RPMI7951 (cell line): ENCODE measurements at regions not wholly inside any gene's neighbourhood (a gene's known extent, or its start where the extent isn't known, plus 50 kb on each side); places are given as distances from the start of the nearest gene placed in this dataset.
"Not testable (repeated sequence)": the region's sequence is repeated elsewhere in the genome, so short reads cannot be mapped to it uniquely, and the experiment has no call there.

ENCODE experiments used
- DNase-seq: peaks from one replicate; pipeline ENCODE4 v3.0.0-alpha.2; 2012; ENCODE audit warnings: low read depth

DNA sequence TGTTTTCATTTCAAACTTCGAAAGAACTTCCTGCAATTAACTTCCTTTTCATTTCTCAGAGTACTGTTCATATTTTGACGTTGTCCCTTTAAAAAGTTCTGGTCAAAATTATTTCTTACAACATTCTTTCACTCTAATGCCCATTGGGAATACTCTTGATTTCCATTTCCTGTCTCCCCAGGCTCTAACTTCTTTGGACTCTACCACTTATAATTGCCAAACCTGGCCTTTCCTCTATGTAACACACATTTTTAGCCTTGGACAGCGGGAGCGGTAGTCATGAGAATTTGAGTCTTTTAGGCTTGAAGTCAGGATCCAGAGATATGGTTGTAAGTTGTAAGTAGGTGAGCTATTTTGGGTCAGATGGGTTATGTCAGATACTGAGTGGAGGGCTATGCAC lies 163.5 kb upstream of the SPRY2 start:
- no peak for DNase-seq

DNA sequence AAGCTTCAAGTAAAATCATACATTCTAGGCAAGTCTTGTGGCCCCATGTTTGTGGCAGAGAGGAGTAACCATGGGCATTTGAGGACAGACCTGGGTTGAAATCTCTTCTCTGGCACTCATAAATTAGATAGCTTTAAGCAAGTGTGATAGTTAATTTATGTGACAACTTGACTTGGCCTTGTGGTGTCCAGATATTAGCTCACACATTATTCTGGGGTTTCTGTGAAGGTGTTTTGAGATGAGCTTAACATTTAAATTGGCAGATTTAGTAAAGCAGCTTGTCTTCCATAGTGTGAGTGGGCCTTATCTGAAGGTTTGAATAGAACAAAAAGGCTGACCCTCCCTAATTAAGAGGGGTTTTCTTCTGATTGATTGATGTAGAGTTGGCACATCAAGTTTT lies 161.4 kb upstream of the SPRY2 start:
- DNase-seq, result no peak

DNA sequence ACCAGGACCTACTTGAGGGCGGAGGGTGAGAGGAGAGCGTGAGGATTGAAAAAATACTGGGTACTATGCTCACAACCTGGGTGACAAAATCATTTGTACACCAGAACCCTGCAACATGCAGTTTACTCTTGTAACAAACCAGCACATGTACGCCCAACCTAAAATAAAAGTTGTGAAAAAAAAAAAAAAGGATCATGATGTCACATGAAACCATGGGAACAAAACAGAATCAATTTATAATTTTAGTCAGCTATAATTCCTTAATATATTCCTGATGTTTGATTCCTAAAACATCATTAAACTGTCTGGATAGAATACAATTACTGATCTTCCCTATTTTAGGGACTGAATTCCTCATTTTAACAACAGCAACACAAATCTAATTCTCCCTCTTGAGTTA lies 160.6 kb upstream of the SPRY2 start:
- no peak for DNase-seq

DNA sequence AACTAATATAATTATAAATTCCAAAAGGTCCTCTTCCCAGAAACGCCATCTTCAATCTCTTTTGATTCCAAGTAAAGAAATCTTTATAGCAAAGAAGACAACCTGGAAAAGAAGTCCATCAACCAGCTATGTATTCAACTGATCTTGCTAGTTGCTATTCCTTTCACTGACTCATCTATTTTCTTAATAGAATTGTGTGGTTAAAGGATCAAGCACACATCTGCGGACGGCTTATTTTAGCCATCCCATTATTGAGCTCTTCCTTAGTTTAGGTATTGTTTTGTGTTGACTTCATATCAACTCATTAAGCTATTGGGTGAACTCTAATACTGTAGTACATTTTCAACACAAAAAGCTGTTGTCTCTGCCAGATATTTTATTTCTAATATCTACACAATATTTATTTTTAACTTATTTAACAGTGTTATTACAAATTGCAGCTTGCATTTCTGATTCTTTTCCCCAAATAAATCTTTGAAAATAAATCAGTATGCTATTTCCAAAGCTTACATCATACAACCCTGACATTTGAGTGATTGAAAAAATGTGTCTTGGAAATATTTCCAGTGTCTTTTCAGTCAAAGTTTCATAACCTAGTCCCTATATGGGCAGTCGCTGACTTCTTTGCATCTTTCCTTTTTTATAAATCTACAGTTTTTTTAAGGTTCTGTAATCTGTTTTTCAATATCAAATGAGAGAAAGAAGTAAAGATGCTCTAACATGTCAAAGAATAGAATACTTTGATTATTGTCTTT lies 158.8 kb upstream of the SPRY2 start:
- DNase-seq, result no peak

DNA sequence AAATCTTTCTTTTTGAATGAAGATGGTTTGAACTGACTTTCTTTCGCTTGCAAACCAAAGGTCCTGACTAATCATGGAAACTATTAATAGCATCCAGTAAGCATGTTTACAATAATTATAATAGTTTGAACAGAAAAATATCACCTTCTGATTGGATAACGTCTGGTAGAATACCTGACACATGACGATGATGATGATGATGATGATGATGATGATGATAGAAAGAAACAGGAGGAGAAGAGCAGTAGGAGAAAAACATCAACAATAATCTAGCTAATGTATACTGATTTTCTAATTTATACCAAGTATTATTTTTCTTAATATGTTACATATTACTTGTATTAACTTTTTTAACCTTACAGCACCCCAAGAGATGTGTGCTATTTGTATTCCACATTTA lies 157.5 kb upstream of the SPRY2 start:
- no peak for DNase-seq

DNA sequence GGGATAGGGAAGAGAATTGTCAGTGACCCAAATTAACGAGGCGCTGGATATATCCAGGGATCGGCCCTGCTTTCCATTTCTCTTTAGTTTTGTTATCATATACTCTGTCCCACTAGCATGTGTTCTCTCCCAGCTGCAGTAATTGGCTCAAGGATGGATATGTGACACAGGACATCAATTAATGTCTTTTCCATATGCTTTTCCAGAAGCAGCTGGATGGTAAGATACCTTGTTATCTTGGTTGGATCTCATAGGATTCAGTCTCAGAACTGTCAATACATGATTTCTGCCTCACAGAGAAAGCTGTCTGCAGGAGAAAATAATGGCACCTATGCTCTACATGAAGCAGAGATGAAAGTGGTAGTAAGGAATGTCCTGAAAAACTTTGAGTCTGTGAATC lies 157.1 kb upstream of the SPRY2 start:
- no peak for DNase-seq

DNA sequence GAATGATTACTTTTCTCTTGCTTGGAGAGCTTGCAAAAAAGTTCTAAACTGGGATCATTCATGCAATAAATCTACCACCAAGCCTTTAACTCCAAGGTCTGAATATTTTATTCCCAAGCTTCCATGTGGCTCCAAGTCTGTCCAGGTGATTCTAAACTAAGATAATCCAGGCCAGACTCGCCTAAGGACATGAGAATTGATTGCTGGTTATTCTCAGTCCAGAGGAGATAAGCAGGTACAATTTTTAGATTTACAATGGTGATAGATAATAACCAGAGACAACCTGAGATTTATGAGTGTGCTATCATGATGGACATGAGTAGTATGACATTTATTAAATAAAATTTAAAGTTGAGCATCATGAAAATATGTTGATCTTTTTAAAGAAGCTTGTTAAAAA lies 156.5 kb upstream of the SPRY2 start:
- DNase-seq, result no peak

DNA sequence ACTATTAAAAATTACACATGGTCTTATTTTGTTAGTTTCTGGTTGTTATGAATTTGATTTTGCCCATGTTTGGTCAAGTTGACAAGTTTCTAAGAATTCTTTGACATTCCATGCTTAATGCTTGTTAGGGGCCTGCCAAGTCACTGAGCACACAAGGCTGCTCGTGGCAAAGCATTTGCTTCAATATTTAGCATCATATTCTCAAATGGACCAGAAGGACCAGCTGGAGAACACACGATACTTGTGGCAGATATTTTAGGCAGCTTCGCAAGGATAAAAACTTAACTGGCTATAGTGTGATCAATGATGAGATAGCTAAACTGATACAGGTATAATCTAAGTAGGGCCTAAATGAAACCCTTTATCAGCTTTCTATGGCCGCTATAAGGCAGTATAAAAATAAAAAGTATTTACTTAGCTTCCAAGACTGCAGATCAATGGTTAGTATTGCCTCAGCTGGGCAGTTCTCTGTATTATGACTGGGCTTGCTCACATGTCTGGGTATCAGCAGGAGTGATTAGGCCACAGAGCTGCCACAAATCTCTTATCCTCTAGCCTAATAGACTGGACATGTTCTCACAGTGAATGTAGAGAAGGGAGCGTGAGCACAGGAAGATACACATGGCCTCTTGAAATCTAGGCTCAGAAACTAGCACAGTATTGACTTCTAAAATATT lies 155.9 kb upstream of the SPRY2 start:
- no peak for DNase-seq

DNA sequence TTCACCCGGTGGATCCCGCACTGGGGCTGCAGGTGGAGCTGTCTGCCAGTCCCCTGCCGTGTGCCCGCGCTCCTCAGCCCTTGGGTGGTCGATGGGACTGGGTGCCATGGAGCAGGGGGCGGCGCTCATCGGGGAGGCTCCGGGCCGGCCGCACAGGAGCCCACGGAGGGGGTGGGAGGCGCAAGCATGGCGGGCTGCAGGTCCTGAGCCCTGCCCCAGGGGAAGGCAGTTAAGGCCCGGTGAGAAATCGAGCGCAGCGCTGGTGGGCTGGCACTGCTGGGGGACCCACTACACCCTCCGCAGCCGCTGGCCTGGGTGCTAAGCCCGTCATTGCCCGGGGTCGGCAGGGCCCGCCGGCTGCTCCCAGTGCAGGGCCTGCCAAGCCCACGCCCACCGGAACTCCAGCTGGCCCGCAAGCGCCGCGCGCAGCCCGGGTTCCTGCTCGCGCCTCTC lies 149.6 kb upstream of the SPRY2 start:
- DNase-seq, result not testable (repeated sequence)

DNA sequence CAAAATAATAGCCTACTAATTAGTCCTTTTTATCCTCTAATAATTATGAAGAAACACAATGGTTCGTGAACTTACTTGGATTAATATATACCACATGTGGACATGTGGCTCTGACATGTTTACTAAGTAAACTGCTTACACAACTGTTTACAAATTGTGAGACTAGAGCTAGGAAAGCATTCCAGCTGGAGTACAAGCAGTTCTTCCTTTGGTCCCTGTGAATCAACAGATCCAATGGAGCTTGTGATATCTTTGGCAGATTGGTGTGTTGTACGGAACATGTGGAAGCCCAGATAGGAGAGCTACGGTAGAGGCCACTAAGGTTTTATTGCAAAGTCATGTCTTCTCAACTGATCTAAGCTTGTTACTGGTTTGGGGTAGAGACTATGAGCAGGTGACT lies 145.5 kb upstream of the SPRY2 start:
- no peak for DNase-seq

DNA sequence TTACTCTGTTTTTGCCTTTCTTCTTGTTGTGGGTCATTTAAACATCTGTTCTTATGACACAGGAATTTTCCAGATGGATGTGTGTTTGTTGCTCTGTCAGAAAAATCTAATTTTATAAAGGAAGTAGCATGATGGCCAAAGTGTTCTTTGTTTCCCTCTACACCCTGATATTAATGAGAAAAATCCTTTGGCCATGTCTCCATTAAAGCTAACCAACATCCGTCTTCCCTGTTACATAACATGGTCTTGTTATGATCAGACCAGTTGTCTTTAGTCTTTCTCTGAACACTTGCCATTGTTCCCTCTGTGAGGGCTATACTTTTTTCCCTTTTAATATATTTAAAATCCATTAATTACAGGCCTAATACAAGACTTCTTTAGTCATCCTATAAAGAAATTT lies 142.2 kb upstream of the SPRY2 start:
- no peak for DNase-seq

DNA sequence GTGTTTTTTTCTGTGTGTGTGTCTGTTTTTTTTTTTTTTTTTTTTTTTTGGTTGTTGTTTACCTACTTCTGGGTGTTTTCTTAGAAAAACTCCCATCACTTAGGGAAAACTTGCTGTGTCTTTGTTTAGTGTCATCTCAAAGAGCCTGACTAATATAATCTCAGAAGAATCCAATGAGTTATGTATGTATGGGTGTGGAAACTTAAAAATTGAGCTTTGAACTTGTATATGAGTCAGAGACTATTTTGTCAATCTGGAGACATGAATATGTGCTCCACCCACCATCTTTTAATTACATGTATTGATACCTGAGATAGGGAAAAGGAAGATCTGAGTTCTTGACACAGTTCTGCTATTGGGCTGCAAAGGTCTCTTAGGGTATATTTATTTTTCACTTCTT lies 140.7 kb upstream of the SPRY2 start:
- DNase-seq, result no peak

DNA sequence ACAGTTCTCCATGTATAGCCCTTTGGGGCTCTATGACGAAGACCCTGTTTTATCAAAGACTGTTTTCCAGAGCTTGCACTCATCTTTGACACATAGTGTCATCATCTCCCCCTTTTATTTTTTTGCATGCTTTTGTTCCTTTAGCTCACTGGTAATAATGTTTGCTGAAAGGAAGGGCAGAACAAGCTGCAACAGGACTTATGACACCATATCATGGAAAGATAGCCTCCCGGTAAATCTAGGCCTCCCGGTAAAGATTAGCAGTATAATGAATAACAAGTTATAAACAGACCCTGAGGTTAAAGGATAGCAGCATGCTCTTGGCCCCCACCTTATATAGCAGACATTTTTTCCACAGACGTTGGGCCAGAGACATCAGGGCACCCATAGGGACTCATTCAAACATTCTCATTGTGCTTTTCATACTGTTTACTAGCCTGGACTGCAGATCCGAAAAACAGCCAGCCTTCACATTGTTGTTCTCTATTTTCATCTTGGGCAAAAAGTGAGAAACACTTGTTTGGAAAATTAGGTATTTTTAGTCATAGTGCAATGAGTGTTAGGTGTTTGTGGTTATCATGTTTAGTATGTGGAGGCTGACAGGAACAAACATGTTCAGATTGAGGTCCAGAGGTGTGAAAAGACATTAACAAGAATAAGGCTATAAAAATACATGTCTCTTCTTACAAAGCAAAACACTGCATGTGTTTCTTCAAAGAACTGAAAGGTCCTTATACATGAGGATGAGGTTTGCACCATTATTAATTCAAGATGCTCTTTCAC lies 136.9 kb upstream of the SPRY2 start:
- DNase-seq, result no peak

DNA sequence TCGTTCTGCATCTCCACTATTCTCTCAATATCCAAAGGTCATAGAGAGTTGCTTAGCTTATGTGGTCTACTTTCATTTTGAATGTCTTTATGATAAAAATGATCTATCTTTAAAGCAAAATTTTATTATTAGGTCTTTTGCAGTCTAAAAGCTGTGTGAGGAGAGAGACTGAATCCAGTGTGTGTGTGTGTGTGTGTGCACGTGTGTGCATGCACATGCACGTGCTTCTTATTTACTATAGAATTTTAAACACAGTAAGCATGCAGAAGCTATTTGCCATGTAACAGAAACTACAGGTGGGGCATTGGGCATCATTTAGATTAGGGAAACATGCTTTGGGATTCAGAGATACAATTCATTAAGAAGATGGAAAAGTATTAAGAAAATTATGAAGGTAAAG lies 136.0 kb upstream of the SPRY2 start:
- no peak for DNase-seq

DNA sequence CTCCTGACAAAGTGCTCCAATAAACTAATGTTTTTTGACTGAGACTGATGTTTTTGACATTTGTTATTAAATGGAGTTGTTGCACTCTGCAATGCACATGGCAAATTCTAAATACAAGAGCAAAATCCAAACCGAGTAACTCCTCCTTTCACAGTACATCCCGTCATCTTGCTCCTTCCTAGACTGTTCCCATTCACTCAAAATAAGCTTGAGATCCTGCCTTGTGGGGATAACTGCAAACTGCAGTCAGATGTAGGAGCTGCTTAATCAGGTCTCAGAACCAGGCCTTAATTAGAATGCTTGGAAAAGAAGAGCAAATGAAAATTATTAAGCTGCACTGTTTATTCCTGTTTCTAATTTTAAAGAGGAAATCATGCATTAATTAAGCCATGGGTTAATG lies 134.8 kb upstream of the SPRY2 start:
- no peak for DNase-seq

DNA sequence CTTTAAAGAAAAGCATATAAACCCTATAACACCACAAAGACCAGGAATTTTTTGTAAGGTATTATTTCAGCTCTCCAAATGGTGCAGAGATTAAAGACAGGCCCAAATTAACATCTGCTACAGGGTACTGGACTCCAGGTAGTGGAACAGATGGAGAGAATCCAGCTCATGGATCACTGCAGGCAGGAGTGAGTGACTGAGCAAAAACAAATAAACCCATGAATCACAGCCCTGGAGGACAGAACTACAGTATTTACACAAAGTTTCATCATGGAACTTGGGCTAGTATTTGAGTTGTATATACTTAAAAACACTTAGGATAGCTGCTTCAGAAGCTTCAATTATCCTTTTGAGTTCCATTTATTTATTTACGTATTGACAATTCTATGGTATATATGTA lies 132.8 kb upstream of the SPRY2 start:
- DNase-seq, result peak; percentile 2

DNA sequence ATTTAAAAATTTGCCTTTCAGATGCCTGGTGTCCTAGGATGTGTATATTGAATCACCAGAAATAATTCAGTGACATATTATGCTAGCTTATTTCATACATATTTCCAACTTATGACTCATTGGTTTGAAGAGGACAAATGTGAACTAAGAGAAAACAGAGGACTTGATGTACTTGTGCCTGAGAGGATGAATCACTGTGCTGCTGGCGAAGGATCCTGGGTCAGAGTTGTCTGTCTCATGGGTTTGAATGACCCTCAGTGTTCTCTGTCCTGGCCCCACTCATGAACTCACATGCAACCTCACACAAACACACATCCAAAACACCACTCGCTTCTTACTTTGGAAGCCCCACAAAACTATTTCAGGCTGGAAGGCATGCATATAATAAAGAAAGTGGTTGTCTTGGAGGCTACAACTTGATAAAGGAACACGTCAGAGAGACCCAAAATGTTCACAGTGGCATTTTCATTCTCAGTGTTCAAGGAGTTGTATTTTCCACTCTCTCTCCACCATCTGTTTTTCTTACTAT lies 129.0 kb upstream of the SPRY2 start:
- DNase-seq, result peak; percentile 57

DNA sequence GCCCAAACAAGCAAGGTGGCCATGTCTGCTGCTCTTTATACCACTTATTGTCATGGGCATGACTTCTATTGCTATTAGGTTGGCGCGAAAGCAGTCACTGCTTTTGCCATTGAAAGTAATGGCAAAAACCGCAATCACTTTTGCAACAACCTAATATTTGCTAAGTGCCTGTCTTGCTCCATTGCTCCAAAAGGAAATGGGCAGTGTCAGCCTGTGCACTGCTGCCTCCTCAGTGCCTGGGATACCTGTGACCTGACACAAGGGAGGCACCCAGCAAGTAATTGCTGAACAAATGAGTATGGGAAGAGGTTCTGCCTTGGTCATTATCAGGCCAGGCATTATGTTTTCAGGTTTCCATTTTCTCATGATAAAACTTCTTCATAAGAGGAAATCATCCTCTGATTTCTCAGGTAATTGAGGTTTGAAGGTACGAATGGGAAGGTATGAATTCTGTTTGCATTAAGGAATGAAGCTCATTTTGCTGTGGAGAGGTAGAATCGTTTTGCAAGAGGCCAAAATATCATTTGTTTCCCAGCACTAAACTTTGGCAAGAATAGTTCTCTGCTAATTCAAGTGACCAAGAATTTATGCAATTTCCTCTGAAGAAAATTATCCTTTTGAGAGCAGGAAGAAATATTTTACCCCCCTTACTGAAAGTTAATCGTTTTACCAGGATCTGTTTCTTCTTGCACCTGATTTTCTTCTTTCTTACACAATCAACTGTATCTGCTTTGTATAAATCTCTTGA lies 128.4 kb upstream of the SPRY2 start:
- DNase-seq, result no peak

DNA sequence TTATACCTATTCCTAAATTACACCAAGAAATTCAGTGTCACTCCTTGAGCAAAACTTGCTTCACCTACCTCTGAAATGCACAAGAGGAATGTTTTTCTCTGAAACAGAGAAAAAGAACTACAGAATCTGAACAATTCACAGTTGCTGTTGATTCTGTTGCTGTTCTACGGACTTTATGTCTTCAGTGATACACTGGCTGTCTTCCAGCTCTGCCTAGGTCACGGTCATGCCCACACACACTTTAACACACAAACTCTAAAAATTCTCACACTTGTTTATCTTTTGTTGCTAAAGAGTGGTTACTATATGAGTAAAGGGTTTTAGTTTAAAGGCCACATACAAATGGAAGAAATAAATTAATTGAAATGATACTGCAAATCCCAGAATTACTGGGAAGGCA lies 124.4 kb upstream of the SPRY2 start:
- DNase-seq, result no peak

DNA sequence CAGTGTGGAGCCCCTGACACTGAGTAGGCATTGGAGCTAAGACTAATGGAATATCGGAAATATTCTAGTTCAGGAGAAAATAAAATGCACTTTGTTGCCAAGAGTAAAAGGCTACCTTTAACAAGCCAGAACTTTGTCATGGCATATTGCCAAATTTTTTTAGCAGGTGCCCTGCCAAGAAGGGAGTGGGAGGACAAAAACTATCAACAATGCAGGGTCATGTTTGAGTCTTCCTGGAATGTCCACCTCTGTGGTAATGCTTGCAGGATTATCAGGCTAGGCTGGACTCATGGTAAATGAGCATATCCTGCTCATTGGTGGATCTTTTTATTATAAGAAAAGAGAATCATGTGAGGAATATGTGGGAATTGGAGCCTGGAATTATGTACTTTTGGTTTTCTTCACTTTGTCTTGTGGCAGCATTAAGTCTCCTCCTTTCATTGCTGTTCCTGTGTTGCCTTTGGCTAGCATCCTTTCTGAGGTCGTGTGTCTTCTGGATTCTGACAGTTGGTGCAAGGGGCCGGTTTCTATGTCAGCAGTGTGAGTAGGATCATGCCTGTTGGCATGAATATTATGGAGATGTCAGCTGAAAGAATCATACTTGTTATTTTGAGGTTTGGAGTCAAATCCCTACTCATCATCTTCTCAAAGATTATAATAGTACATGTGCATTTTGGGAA lies 122.9 kb upstream of the SPRY2 start:
- no peak for DNase-seq

DNA sequence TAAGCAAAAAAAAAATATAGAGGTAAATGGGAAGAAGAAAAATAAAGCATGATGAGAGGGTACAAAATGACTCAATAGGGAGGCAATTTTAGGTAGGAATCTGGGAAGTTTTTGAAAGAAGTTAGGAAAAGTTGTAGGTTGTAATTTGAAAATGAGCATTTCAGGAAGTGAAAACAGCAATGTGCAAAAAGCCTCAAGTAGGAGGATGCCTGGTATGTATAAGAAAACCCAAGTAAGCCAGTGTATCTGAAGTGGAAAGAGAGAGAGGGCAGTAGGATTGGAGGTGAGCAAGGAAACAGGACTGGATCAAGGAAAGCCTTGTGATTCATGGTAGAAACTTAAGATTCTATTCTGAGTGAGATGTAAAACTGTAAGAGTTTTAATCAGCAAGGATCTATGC lies 121.6 kb upstream of the SPRY2 start:
- no peak for DNase-seq
